Breast epithelium (tissue), 4 donors: ENCODE measurements at regions not wholly inside any gene's neighbourhood (a gene's known extent, or its start where the extent isn't known, plus 50 kb on each side); places are given as distances from the start of the nearest gene placed in this dataset.

Experiments
- DNase-seq, 2 donors: peaks; one replicate each; pipeline ENCODE4 v3.0.0-alpha.2; 2019; ENCODE audit warnings: low spot score in 2 of 2
- H3K27ac ChIP-seq, 2 donors: fragments of 200-600 bp; sonication (generic) in 1 of 2; one replicate each; pipeline ENCODE4 v1.5.1; 2016 to 2019; ENCODE audit warnings: mild to moderate bottlenecking in 1 of 2
- H3K27me3 ChIP-seq, 2 donors: fragments of 200-600 bp; sonication (generic) in 1 of 2; one replicate each; pipeline versions ENCODE4 v1.5.1 to v1.6.0; 2017 to 2019; ENCODE audit warnings: control low read depth in 1 of 2, mild to moderate bottlenecking in 1 of 2
- H3K36me3 ChIP-seq: fragments of 200-600 bp; one replicate; pipeline ENCODE4 v1.5.1; 2019
- H3K4me1 ChIP-seq, 2 donors: fragments of 200-600 bp; sonication (generic); one replicate each; pipeline ENCODE4 v1.5.1; 2016 to 2019; ENCODE audit warnings: control low read depth in 1 of 2
- H3K4me3 ChIP-seq, 3 donors: fragments of 200-600 bp; sonication (generic); 1 replicate in 2 of 3; 2 replicates in 1 of 3; pipeline ENCODE4 v1.5.1; 2016 to 2019; ENCODE audit warnings: mild to moderate bottlenecking in 3 of 3, moderate library complexity in 2 of 3
- H3K9me3 ChIP-seq, 2 donors: fragments of 200-600 bp; sonication (generic) in 1 of 2; one replicate each; pipeline ENCODE4 v1.5.1; 2016 to 2019; ENCODE audit warnings: control low read depth in 1 of 2
- CTCF ChIP-seq, 3 donors: fragments of 450-650 bp; IDR thresholded peaks; one replicate each; pipeline ENCODE4 v1.5.1; 2016 to 2017; ENCODE audit warnings: antibody characterized with exemption in 3 of 3, mild to moderate bottlenecking in 3 of 3, moderate library complexity in 3 of 3
- POLR2A ChIP-seq: fragments of 450-650 bp; IDR thresholded peaks from one replicate; pipeline ENCODE4 v1.6.1; 2016; ENCODE audit warnings: antibody characterized with exemption, mild to moderate bottlenecking, moderate library complexity
- POLR2AphosphoS5 ChIP-seq, 3 donors: sonication (generic); formaldehyde crosslinking; IDR thresholded peaks; one replicate each; pipeline ENCODE4 v1.6.1; 2017; ENCODE audit warnings: antibody characterized with exemption in 3 of 3
- intact Hi-C: fragments of 100-400 bp; cut with DNase I; formaldehyde crosslinking; loops from one replicate; pipeline ENCODE4 v1.15.1; 2023; ENCODE audit warnings: low total_unique reads

DNA sequence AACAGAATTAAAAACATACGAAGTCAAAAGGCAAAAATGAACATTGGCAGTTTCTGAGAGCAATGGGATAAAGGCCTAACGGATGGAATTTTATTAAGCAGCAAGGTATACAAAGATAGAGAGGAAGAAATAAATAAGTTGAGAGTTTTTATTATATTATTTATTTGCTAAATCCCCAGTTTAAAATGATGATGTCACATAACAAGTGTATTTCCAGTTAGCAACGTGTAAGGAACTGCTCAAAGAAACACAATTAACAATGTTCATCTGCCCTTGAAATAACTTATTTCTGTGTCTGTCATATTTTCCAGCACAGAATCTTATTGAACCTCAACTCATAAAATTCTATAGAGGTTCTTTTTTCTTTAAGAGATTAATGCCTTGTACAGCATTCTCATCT lies 108.6 kb upstream of the TMEM106B start:
- no peak for DNase-seq
- Histone ChIP-seq H3K27me3 (no peaks in the 10 kb centered on the region), H3K27ac (no peak overlapping the region), H3K4me1 (no peaks in the 10 kb centered on the region), H3K36me3 (no peaks in the 10 kb centered on the region), H3K4me3 (no peak overlapping the region), H3K9me3 (no peaks in the 10 kb centered on the region)
- intact Hi-C loops: no loop called here
- TF ChIP-seq POLR2AphosphoS5 (IDR thresholded peaks at IDR 0.05) (no peak), CTCF (IDR thresholded peaks at IDR 0.05) (no peak), POLR2A (no peak)

- no peak overlapping the region for H3K27ac ChIP-seq
- no peaks in the 10 kb centered on the region for H3K36me3 ChIP-seq
- TF ChIP-seq CTCF (IDR thresholded peaks at IDR 0.05) (no peak), POLR2AphosphoS5 (IDR thresholded peaks at IDR 0.05) (no peak), POLR2A (no peak)
- no peaks in the 10 kb centered on the region for H3K9me3 ChIP-seq
- no peaks in the 10 kb centered on the region for H3K27me3 ChIP-seq
- intact Hi-C loops: no loop called here
- no peak for DNase-seq
- no peak overlapping the region for H3K4me3 ChIP-seq
- no peaks in the 10 kb centered on the region for H3K4me1 ChIP-seq
These were observed 107.1 kb upstream of the TMEM106B start for GRCh38 chr7:12103948-12104347.

GRCh38 chr7:12107381-12107780 lies 103.7 kb upstream of the TMEM106B start:
- Histone ChIP-seq H3K4me1 (no peaks in the 10 kb centered on the region), H3K4me3 (no peak overlapping the region), H3K27me3 (peaks cover 0 to 18% of the 10 kb centered on the region in 2 donors), H3K36me3 (no peaks in the 10 kb centered on the region), H3K9me3 (no peaks in the 10 kb centered on the region), H3K27ac (no peak overlapping the region)
- no peak for DNase-seq
- TF ChIP-seq CTCF (IDR thresholded peaks at IDR 0.05) (no peak), POLR2A (no peak), POLR2AphosphoS5 (IDR thresholded peaks at IDR 0.05) (no peak)
- intact Hi-C loops: no loop called here

DNA sequence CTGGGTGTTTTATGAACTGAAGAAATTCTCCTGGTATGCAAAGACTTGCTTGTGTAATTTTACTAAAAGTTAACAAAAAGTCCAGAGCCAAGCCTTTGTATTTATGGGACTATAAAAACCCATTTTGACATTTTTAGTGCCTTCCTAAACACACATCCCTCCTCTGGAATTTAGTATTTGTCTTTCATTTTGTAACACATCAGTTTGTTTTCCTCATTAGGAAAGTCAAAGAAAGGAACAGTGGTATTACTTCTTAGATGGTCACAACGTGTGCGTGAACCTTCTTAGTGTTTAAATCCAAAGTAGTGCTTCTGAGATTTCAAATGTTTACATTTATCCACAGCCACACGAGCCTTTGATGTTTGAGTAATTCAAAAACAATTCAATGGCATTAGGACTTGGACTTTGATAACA lies 103.2 kb upstream of the TMEM106B start:
- Histone ChIP-seq H3K27ac (no peak overlapping the region), H3K4me3 (no peak overlapping the region)

GRCh38 chr7:12110425-12110824 lies 100.7 kb upstream of the TMEM106B start:
- no peak overlapping the region for H3K4me3 ChIP-seq
- no peaks in the 10 kb centered on the region for H3K36me3 ChIP-seq
- no peak for DNase-seq
- H3K27ac ChIP-seq: no peak overlapping the region
- H3K9me3 ChIP-seq: no peaks in the 10 kb centered on the region
- intact Hi-C loops: no loop called here
- peaks cover 0 to 18% of the 10 kb centered on the region in 2 donors for H3K27me3 ChIP-seq
- H3K4me1 ChIP-seq: no peaks in the 10 kb centered on the region
- no peak for TF ChIP-seq CTCF (IDR thresholded peaks at IDR 0.05)
- no peak for TF ChIP-seq POLR2AphosphoS5 (IDR thresholded peaks at IDR 0.05)

More for the DNA sequence above, 103.2 kb upstream of the TMEM106B start:
- intact Hi-C loops: no loop called here
- Histone ChIP-seq H3K4me1 (no peaks in the 10 kb centered on the region), H3K27me3 (peaks cover 0 to 18% of the 10 kb centered on the region in 2 donors), H3K9me3 (no peaks in the 10 kb centered on the region), H3K36me3 (no peaks in the 10 kb centered on the region)
- TF ChIP-seq POLR2AphosphoS5 (IDR thresholded peaks at IDR 0.05) (no peak), POLR2A (no peak), CTCF (IDR thresholded peaks at IDR 0.05) (no peak)
- DNase-seq: no peak
